Loucy (cell line): ENCODE measurements at regions not wholly inside any gene's neighbourhood (a gene's known extent, or its start where the extent isn't known, plus 50 kb on each side); places are given as distances from the start of the nearest gene placed in this dataset.

Source experiments
- H2AFZ ChIP-seq: fragments of 200-600 bp; sonication (generic); 2 replicates; pipeline ENCODE4 v1.6.0; 2016; ENCODE audit warnings: antibody characterized with exemption, mild to moderate bottlenecking, low read length, moderate library complexity
- H3F3A ChIP-seq: fragments of 200-600 bp; 2 replicates; pipeline ENCODE4 v1.6.0; 2016; ENCODE audit warnings: antibody characterized with exemption, low read depth, mild to moderate bottlenecking
- H3K27me3 ChIP-seq: fragments of 200-600 bp; sonication (generic); 2 replicates; pipeline ENCODE4 v1.6.1; 2014; ENCODE audit warnings: low read length, mild to moderate bottlenecking; ENCODE audit not compliant: insufficient read depth, poor library complexity, severe bottlenecking
- H3K36me3 ChIP-seq: fragments of 200-600 bp; sonication (generic); 2 replicates; pipeline ENCODE4 v1.6.1; 2016; ENCODE audit warnings: low read length; ENCODE audit not compliant: insufficient read depth
- H3K4me1 ChIP-seq: fragments of 200-600 bp; sonication (generic); 2 replicates; pipeline ENCODE4 v1.5.1; 2014; ENCODE audit warnings: low read length, mild to moderate bottlenecking; ENCODE audit not compliant: insufficient read depth, poor library complexity, severe bottlenecking
- H3K4me2 ChIP-seq: fragments of 200-600 bp; sonication (generic); 2 replicates; pipeline ENCODE4 v1.6.0; 2014; ENCODE audit warnings: antibody characterized with exemption, low read length, low read depth, mild to moderate bottlenecking; ENCODE audit not compliant: poor library complexity, severe bottlenecking
- H3K4me3 ChIP-seq: fragments of 200-600 bp; sonication (generic); 2 replicates; pipeline ENCODE4 v1.5.1; 2014; ENCODE audit warnings: low read length, mild to moderate bottlenecking, mixed read lengths; ENCODE audit not compliant: poor library complexity, severe bottlenecking
- H3K79me2 ChIP-seq: fragments of 200-600 bp; sonication (generic); 2 replicates; pipeline ENCODE4 v1.6.1; 2014; ENCODE audit warnings: low read length; ENCODE audit not compliant: insufficient read depth
- H3K9ac ChIP-seq: fragments of 200-600 bp; sonication (generic); 2 replicates; pipeline ENCODE4 v1.6.0; 2014; ENCODE audit warnings: mild to moderate bottlenecking, low read depth, low read length, moderate library complexity; ENCODE audit not compliant: poor library complexity, severe bottlenecking
- H3K9me2 ChIP-seq: fragments of 200-600 bp; sonication (generic); replicated peaks from 2 replicates; pipeline ENCODE4 v1.6.1; 2016; ENCODE audit warnings: low read depth, low read length, mixed read lengths
- H3K9me3 ChIP-seq: fragments of 200-600 bp; sonication (generic); 2 replicates; pipeline ENCODE4 v1.6.1; 2014; ENCODE audit warnings: mild to moderate bottlenecking, antibody characterized with exemption, low read length, low read depth; ENCODE audit not compliant: insufficient read depth
- H4K20me1 ChIP-seq: fragments of 200-600 bp; sonication (generic); 2 replicates; pipeline ENCODE4 v1.6.0; 2014; ENCODE audit warnings: antibody characterized with exemption, low read length, mild to moderate bottlenecking; ENCODE audit not compliant: insufficient read depth, poor library complexity, severe bottlenecking
- EZH2phosphoT487 ChIP-seq: fragments of 200-600 bp; IDR thresholded peaks from 2 replicates; pipeline ENCODE4 v1.6.1; 2018; ENCODE audit warnings: antibody characterized with exemption, mild to moderate bottlenecking, moderate library complexity, borderline replicate concordance
- TF ChIP-seq, protein P1 (sequence below): fragments of 200-600 bp; sonication (generic); conservative IDR thresholded peaks from 2 replicates; pipeline ENCODE4 v1.5.1; 2014; ENCODE audit warnings: mild to moderate bottlenecking, antibody characterized with exemption, low read length

DNA sequence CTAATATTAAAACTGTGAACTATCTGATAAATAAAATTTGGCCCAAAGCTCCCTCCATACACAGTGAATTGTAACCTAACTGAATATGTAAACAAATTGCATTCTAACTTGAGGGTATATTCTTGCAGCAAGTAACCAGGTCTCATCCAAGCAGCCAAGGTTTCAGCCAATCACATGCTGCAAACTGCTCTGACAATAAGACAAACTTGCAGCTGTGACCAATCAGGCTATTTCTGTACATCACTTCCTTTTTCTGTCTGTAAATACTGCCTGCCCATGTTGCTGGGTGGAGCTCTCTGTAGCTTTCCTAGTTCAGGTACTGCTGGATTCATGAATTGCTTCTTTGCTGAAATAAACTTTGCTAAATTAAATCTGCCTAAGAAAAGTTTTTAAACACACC is 499.0 kb downstream of the GALC start:
- no peaks in the 10 kb centered on the region for H3K79me2 ChIP-seq
- no peaks in the 10 kb centered on the region for H3K9me2 ChIP-seq
- H3K36me3 ChIP-seq = no peaks in the 10 kb centered on the region
- no peak overlapping the region for H3K9ac ChIP-seq
- no peak overlapping the region for H2AFZ ChIP-seq
- no peaks in the 10 kb centered on the region for H4K20me1 ChIP-seq
- no peak overlapping the region for H3K4me2 ChIP-seq
- H3K9me3 ChIP-seq = no peaks in the 10 kb centered on the region; the same call in 1 of the 2 replicates
- H3F3A ChIP-seq = no peaks in the 10 kb centered on the region
- no peaks in the 10 kb centered on the region for H3K4me1 ChIP-seq
- H3K4me3 ChIP-seq = no peak overlapping the region
- TF ChIP-seq, protein P1, sequence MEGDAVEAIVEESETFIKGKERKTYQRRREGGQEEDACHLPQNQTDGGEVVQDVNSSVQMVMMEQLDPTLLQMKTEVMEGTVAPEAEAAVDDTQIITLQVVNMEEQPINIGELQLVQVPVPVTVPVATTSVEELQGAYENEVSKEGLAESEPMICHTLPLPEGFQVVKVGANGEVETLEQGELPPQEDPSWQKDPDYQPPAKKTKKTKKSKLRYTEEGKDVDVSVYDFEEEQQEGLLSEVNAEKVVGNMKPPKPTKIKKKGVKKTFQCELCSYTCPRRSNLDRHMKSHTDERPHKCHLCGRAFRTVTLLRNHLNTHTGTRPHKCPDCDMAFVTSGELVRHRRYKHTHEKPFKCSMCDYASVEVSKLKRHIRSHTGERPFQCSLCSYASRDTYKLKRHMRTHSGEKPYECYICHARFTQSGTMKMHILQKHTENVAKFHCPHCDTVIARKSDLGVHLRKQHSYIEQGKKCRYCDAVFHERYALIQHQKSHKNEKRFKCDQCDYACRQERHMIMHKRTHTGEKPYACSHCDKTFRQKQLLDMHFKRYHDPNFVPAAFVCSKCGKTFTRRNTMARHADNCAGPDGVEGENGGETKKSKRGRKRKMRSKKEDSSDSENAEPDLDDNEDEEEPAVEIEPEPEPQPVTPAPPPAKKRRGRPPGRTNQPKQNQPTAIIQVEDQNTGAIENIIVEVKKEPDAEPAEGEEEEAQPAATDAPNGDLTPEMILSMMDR = no peak
- no peak for TF ChIP-seq EZH2phosphoT487
- H3K27me3 ChIP-seq = no peaks in the 10 kb centered on the region

DNA sequence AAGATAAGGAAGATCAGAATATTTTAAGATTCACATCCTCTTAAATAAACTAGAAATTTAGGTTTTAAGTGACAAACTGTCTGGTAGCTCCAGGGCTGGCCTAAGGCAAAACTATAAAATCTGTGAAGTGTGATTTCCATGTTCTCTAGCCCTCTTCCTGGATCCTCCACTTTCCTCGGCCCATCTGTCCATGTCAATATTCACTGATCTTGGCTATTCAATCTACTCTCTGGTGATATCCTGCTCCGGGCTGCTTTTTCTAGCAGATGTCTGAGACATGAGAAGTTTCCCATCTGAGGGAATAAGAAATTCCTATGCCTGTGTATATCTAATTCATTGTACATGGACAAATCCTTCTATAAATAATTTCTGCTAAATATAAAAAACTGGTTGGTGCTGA is 500.4 kb downstream of the GALC start:
- H3K9me2 ChIP-seq = no peaks in the 10 kb centered on the region
- H3K9me3 ChIP-seq = no peaks in the 10 kb centered on the region; the same call in 1 of the 2 replicates
- H3F3A ChIP-seq = no peaks in the 10 kb centered on the region
- no peaks in the 10 kb centered on the region for H3K79me2 ChIP-seq
- no peak overlapping the region for H3K4me3 ChIP-seq
- no peak overlapping the region for H2AFZ ChIP-seq
- no peaks in the 10 kb centered on the region for H4K20me1 ChIP-seq
- H3K27me3 ChIP-seq = no peaks in the 10 kb centered on the region
- no peaks in the 10 kb centered on the region for H3K4me1 ChIP-seq
- no peaks in the 10 kb centered on the region for H3K36me3 ChIP-seq
- no peak overlapping the region for H3K9ac ChIP-seq
- no peak overlapping the region for H3K4me2 ChIP-seq
- TF ChIP-seq, protein P1 = no peak

DNA sequence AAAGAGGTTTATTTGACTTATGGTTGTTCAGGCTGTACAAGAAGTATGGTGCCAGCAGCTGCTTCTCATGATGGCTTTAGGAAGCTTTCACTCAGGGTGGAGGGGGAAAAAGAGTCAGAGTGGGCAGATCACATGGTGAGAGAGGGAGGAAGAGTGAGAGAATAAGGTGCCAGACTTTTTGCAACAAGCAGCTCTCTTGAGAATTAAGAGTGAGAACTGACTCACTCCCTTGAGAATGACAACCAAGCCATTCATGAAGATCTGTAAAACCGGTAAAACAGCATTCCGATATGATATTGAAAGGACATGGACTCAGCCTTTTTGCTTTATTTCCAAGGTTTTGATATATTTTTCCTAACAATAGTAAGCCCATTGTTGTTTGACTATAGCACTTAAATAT is 501.2 kb downstream of the GALC start:
- Histone ChIP-seq H3K27me3 (no peaks in the 10 kb centered on the region), H3F3A (no peaks in the 10 kb centered on the region), H3K79me2 (no peaks in the 10 kb centered on the region), H3K9me2 (no peaks in the 10 kb centered on the region), H2AFZ (no peak overlapping the region), H3K4me1 (no peaks in the 10 kb centered on the region), H3K9ac (no peak overlapping the region), H3K9me3 (no peaks in the 10 kb centered on the region; the same call in 1 of the 2 replicates), H3K4me2 (no peak overlapping the region), H4K20me1 (no peaks in the 10 kb centered on the region), H3K4me3 (no peak overlapping the region), H3K36me3 (no peaks in the 10 kb centered on the region)
- TF ChIP-seq, protein P1 = no peak
- no peak for TF ChIP-seq EZH2phosphoT487
